Stimulated activated CD4-positive, alpha-beta T cell treated with anti-CD3 and anti-CD28 coated beads, TNF-alpha, amount 100 ng/mL, for 1 hour (primary cell): ENCODE measurements at regions not wholly inside any gene's neighbourhood (a gene's known extent, or its start where the extent isn't known, plus 50 kb on each side); places are given as distances from the start of the nearest gene placed in this dataset.

Source experiments
- DNase-seq, 3 donors: peaks; one replicate each; pipeline ENCODE4 v3.0.0-alpha.2; 2020; ENCODE audit warnings: low read depth in 3 of 3, low spot score in 1 of 3

DNA sequence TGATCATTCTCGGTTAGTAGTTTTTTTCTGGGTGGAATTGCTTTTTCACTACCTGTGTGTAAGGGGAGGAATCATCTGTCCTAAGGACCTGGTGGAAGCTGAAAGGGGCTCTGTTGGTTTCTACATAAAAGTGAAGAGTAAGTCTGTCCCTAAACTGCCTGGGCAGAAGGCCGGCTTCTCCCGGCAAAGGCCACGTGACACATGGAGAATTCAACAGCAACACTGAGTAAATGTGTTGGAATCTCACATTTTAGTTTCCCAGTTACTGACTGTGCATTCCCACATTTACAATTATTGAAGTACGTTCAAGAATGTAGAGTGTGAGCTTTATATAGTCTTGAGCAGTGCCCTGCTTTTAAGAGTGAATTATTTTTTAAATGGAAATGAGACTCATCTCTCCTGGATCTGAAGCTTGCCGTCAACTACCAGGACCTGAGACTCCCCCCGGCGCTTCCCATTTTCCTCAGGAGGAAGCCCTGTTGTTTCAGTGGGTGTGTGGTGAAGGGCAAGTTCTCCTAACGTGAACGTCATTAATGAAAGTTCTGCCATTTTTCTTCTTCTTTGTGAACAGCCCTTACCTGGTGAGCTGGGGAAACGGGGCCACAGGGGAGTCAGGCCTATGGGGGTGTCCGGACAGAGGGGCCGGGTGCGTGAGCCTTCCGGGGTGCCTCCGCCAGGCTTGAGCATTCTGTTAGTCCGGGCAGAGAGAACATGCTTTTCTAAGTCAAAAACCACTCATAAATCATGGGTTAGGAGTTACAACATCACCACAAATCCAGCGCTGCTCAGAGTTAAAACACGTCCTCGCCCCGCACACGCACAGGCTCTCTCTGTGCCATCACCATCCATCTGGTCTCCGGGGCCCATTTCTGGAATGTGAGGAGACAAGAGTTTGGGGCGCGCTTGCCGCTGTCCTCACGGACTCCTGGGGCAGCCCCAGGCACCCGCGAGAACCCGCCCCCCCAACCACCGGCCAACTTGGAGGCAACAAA, 56.6 kb upstream of the SMOC2 start:
- no peak for DNase-seq

DNA sequence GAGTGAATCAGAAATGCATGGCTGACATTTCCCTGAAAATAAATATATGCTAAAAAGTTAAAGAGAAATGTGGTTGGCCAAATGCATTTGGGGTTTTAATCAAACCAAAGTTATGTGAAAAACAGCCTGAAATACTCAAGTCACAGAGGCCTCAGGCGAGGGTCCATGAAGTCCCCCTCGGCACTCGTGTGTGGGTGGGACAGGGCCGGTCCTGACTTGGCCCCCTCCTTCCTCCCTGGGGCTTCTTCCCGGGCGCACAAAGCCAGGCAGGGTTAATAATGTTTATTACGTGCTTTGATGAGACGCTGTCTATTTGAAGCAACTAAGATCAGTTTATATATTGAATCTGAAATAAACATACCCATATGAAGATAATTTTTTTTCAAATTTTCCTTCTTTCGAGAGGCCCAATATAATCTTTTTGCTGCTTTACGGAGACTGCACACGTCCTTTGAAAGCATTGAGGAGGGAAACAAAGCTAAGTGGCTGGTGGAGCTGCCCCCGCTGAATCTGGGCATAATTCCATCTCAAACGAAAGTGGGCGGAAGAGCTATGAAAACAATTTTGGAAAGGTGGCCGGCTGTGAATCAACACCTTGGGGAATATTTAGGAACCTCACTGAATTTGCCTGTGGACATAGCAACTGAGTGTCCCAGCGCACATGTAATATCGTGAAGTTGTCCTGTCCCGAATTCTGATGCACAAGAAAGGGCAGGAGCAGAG, 55.8 kb upstream of the SMOC2 start:
- no peak for DNase-seq

DNA sequence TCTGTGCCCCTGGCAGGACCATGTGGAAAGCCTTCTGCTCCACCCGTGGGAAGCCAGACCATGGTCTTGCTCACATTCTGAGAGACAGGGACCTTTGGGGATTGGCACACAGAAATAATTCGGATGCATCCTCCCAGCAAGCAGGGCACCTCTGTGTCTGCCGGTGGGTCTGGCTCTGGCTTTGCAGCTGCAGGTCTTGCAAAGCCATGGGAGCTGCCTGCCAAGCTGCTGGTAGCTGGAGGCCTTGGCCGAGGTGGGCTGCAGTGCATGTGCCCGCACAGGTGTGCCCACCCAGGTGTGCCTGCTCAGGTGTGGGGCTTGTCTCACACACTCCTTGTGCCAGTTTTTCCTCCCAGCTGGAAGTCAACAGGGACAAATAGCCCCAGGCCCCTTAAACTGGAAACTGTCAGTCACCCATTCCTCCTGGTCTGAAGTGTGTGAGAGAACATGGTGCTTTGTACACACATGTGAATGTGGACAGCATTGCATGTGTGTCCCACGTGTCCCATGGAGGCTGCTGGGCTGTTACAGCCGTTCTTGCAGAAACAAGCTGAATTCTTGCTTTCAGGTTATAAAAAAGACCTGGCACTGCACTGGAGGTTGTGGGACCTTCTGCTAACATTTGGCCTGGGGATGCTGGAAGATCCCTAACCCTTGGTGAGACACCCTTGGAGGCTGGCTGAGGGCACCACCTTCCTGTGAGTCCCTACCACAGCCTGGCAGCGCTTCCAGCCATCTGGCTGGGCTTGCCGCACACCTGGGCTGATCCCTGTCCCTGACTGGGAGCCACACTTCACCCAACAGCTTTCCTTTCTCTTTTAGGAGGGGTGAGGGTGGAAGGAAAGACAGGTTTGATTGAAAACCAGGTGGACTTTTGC, 54.9 kb upstream of the SMOC2 start:
- no peak for DNase-seq

DNA sequence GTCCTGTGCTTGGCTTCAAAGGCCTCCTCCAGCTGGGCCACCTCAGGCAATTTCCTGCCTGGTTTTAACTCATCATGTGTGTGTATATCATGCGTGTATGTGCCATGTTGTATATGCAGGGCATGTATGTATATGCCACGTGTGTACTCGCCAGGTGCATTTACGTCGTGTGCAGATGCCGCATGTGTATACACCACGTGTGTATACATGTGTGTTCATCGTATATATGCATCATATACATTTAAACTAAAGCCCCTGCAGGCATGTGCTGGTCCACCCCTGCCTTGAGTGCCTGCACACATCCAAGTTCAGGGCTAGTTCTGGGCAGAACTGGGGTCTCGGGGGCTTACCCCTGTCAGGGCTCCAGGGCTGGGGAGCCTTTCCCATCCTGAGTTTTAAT, 54.0 kb upstream of the SMOC2 start:
- no peak for DNase-seq

DNA sequence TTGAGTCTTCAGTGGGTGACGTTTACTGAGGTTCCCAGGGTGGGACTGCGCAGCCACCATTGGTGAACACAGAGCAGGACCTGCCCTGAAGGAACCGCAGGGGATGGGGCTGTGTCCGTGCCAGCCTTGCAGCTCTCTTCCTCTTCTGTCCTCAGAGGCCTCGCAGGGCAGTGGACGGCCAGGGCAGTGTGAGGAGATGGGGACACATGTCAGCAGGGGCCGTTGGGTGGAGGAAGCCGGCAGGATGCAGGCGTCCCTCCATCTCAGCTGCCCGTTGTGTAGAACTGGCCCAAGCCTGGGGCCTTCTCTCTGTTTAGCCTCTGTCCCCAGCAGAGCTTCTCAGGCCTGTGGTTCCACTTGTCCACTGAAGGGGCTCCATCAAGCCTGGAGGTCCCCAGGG, 53.6 kb upstream of the SMOC2 start:
- DNase-seq, result no peak

DNA sequence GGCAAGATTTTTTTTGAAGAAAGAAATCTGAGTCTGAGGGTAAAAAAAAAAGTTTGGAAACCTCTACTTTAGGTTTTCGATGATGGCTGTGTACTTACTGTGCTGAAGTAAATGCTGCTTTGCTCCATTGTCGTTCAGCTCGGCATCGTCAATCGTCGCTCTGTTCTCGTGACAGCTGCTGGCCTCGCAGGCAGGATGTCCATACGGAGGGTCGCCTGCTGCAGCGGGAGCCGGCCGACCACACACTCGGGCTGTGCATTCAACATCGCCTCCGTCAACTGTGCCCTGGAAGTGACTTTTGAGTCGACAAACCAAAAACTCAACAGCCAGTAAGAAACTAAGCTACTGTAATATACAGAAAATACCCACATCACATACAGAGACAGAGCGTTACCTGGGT, 53.1 kb upstream of the SMOC2 start:
- DNase-seq, result no peak

DNA sequence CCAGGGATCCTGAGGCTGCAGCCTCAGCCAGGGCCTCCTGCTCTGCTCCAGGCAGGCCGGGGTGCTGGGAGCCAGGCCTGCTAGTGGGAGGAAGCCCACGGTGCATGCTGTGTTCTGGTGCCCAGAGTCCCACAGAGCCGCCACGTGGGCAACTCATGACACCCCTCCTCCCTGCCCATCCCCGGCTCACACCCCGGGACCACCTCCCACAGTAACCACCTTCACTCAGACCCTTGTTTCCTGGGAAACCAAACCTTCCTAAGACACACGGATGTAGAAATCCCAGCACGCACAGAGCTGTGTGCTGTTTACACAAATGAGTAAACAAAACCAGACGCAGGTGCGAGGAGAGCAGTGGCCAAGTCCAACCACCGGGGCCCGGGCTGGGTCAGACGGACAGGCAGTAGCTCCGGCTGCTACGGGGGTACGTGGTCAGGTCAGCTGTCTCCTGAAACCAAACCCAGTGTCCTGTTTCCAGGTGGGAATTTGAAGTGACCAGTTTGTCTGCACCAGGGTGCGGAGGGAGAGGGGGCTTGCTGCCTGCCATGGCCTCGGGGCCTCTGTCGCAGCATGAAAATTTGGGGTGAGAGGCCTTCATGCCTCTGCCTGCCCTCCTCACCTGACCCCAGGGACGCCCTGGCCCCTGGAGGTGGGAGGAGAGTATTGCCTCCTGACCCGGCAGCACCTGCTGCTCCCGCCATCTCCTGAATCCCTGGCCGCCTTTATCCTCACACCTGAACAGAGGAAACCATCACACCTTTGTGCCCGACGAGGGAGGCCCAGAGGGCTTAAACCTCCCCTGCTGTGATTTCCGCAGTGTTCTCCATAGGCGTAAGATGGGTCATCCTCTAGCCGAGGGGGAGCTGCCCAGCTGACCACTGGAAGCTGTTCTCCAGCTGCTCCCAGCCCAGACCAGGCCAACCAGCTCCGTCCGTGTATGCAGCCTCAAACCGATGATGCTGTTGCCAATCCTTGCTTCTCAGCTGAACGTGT, 52.0 kb upstream of the SMOC2 start:
- no peak for DNase-seq

DNA sequence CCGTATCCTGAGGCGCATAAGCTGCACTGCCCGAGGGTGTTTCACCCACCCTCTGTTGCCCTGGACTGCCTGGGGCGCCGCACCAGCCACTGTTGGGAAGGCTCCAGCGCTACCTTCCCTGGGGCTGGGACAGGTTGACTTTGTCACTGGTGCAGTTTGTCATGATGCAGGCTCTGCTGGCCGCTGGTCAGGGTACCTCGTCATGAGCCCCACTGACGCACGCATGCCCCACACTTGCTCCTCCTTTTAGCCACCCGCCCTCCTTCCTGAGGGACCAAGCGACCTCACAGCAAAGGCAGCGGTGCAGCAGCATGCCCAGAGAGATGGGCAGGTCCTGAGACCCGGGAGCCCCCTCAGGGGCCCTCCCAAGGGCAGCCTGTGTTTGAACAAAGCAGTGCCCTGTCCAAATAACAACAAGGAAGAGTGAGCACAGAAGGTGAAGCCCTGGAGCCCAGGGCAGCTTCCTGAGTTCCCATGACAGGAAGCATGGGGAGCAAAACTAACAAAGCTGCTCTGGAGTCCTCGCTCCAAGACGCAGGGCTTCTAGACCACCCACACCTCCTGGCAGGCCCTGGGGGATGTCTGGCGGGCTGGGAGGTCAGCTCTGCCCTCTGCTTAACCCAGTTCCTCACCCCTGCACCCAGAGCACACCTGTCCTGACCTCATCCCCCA, 50.1 kb upstream of the SMOC2 start:
- DNase-seq, result no peak
